NCI-H2029 (cell line): ENCODE measurements at regions not wholly inside any gene's neighbourhood (a gene's known extent, or its start where the extent isn't known, plus 50 kb on each side); places are given as distances from the start of the nearest gene placed in this dataset.
A peak's percentile ranks its signal among the peaks of the same experiment; 100 is the strongest.

Experiments used
- DNase-seq: peaks from one replicate; lab custom pipeline; 2025; lab: John Stamatoyannopoulos, UW

- no peak for DNase-seq
Measured at GRCh38 chr2:860259-860855, 90.3 kb upstream of the SNTG2 start.

DNA sequence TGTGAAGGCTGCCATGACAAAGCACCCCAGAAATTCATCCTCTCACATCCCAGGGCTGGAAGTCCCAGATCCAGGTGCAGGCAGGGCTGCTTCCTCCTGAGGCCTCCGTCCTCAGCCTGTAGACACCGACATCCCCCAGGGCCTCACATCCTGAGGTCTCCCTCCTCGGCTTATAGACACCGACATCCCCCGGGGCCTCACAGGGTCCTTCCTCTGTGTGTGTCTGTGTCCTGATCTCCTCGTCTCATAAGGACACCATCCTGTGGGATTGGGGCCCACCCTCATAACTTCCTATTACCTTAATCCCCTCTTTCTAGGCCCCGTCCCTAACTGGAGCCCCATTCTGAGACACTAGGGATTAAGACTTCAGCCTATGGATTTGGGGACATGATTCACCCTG lies 92.0 kb upstream of the SNTG2 start:
- DNase-seq: no peak

DNA sequence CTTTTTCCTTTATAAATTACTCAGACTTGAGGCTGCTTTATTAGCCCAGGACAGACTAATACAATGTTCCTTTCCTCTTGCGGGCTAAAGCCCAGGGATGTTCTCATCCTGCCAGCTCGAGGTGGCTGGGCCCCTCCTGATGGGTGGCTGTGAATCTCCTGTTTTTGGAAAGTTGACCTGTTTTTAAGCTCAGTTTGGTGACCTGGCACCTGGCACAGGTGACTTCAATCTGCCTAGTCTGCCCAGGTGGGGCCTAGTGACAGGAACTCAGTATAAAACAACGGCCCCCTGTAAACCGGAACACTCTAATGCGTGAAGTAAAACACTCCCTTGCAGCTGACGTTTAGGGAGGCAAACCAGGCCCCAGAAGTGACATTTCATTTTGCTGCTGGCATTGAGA lies 92.7 kb upstream of the SNTG2 start:
- DNase-seq: no peak

DNA sequence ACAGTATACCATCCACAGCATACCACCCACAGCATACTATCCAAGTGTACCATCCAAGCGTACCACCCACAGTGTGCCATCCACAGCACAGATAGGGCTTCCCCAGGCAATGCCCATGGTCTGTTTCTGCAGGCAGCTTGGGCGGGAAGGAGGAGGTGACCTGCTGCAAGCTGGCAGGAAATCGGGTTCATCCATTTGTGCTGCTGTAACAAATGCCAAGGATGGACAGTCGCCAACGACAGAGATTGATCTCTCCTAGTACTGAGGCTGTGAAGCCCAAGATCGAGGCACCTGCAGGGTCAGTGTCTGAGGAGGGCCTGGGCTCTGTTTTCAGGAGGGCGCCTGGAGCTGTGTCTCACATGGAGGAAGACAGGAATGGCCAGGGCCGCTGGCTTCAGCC lies 93.6 kb upstream of the SNTG2 start:
- no peak for DNase-seq

- DNase-seq: no peak
Measured at GRCh38 chr2:856456-856855, 94.2 kb upstream of the SNTG2 start.

DNA sequence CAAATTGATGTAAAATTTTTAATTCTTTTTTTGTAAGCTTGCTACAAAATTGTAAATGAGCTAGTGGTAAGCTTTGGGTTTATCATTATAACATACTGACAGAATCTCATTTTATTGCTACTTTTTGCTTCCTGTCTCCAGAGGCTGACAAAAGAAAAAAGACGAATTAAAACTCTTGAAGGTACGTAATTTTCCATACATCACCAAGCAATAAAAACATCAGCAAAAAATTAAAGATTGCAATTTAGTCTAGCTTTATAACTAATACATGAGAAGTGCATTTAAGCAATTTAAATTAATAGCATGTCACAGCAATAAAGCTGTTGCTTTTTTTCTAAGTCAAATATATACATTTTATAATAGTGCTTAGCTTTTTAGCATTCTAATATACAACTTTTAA lies 94.6 kb upstream of the SNTG2 start:
- DNase-seq: no peak

GRCh38 chr2:855177-855576 lies 95.5 kb upstream of the SNTG2 start:
- no peak for DNase-seq

DNA sequence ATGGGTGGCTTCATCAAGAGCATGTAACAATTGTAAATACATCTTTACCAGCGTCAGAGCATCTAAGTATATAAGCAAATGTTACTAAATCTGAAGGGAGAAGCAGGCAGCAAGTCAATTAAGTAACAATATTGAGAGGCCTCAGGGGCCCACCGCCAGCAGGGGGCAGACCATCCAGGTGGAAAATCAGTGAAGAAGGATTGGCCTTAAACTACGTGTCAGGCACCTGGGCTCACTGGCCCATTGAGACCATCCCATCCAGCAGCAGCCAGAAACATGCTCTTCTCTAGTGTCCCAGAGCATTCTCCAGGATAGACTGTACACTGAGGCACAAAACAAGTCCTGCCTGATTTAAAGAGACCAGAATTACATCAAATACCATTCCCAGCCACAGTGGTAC lies 96.2 kb upstream of the SNTG2 start:
- peak; percentile 20 for DNase-seq

DNA sequence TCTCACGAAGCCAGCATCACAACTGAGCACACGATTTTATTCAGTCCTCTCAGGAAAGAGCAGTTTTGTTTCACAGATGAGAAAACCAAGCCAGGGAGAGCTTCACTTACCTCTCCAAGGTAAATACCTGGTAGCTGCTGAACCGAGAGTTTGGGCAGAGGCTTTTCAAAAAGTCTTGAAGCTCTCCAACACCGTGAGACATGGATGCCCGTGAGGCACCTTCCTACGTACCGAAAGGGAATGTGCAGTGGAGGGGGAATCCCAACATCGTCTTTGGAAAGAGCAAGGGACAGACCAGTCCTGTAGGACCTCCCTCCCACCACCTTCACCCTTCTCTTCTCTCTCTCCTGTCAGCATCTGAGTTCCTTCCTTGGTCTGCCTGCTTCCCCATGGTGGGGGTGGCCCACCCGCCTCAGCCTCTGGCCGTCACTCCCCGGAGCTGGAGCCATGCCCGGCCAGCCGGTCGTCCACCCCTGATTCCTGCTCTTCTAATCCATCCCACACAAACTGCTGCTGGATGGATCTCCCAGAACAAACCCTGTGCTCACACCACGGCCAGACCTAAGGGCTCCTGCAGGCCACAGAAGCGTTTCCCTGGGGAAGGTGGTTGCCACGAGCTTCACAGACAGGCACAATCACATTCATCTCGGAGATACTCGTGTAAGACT lies 97.3 kb upstream of the SNTG2 start:
- no peak for DNase-seq

DNA sequence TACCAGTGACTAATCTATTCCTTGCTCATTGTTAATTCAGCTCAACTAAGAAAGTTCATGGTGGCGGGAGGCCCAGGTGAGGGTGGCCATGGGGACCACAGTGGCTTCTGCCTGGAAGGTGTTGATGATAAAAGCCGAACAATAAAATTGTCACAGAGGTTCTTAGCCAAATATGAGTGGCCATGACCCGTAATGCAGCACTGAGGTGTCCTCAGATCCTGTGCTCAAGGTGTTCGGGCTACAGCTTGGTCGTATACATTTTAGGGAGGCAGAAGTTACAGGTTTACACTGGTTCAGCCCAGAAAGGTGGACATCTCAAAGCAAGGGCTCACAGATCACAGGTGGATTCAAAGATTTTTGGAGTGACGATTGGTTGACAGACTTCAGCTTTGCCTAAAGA lies 98.5 kb upstream of the SNTG2 start:
- DNase-seq: no peak

DNA sequence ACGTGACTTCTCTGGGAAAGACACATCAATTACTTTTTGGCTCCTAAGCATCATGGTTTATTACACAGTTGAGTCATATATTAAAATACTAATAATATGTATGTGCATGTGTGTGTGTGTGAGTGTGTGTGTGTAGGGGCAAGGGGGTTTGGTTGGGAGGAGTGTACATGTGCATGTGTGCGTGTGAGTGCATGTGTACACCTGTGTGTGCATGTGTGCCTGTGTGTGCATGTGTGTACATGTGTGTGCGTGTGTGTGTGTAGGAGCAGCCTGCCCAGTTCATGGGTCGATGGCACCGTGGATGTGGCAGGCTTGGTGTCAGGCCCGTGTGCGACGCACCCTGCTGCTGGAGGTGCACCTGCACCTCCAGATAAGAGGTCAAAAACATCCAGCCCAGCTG lies 99.0 kb upstream of the SNTG2 start:
- no peak for DNase-seq

GRCh38 chr2:851078-851477 lies 99.6 kb upstream of the SNTG2 start:
- DNase-seq: no peak

DNA sequence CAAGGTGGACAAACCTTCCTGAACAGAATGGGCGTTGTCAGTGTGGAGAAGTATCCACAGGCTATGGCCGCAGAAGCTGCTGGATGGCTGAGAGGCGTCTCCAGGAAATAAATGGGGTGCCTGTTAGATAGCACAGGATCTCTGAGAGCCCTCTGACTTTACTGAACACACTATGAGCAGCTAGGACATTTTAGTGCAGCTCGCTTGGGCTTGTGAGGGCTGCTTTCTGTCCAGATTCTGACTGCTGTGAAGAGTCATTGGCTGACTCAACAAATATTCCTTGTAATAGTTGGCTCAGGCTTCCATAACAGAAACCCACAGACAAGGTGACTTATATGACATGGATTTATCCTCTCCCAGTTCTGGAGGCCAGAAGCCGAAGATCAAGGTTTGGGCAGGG lies 100.2 kb upstream of the SNTG2 start:
- no peak for DNase-seq

DNA sequence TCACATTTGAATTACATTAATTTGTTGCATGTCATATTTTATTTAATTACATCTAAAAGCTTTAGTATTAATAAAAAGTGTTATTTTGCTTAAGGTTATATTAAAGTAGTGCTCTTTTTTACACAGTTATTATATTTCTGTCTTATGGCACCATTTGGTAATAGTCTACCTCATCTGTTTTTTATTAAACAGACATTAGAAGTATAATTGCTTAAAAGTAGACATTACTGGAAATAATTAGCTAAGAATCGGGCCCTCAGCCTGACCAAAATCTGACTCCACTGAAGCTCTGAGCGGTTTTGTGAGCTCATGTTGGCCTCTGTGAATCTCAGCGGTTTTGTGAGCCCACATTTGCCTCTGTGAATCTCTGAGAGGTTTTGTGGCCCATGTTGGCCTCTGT lies 102.5 kb upstream of the SNTG2 start:
- no peak for DNase-seq

DNA sequence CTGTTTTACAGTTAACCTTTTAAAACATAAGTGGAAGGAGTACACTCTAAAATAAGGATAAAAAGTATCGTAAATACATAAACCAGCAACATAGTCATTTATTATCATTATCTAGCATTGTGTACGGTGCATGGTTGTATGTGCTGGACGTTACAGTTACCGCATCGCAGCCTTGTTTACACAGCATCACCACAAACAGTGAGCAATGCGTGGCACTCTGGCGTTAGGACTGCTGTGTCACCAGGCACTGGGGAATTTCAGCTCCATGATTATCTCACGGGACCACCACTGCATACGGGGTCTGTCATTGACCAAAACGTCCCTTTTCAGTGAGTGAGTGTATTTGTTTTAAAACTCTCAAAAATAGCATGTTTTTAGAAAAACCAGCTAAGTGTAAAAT lies 103.0 kb upstream of the SNTG2 start:
- DNase-seq: no peak

GRCh38 chr2:844715-845114 lies 105.9 kb upstream of the SNTG2 start:
- DNase-seq: no peak

DNA sequence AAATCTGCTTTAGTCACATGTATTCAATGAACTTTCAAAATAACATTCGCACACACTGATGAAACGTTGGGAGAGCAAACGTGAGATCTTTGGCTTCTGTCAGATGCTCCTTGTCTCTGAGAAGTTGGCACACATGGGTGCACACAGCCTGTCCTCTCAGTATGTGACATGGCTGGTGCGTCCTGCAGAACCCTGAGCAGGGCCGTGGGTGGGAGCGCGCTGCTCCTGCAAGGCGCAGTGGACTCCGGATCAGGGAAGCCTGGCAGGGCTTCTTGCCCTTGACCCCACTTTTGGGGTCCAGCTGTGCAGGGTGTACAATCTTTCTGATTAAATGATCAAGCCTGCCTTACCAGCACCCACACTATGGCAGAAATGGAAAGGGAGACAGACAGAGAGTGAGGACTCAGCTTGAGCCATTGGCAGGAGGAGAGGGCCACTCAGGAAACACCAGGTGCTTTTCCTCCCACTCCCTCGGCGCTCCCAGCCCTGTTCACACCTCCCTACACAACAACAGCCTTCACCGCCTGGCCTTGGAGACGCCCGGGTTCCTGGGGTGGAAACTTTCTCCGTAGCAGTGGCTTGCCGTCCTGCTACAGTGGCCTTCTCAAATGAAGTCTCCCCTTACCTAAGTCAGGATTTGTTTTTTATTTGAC lies 108.4 kb upstream of the SNTG2 start:
- no peak for DNase-seq

DNA sequence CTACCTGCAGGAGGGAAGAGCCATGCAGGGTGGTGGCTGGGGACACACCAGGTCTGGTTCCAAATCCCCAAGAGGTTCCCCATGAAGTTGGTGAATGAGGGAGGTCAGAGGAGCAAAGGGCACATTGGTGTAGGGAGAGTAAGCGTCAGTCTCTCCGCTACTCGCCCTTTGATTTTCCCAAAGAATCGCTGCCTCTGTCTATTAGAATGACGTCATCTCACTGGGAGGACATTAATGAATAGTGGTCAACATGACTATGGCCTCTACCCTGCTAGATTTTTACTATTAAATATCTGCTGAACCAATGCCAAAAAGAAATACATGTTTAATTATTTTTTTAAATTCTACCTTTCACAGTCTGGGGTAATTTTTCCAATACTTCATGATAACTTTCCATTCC lies 109.6 kb upstream of the SNTG2 start:
- DNase-seq: no peak

DNA sequence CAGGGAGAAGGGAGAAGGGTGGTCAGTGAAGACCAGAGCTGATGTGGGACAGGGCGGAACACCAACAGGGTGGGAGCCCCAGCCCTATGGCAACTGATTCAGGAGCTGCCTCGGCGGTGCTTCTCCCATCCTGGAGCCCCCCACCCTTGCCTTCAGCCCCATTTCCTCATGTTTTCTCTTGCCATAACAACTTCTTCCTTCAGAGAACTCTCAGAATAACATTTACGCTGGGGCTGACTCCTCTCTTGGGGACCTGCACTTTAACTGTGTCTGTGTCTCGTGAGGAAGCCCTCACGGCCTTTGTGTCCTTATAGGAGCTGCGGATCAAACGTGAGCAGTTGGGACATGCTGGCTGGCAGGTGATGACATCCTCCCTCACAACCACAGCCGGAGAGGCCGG lies 116.4 kb upstream of the SNTG2 start:
- no peak for DNase-seq

- DNase-seq: no peak
Measured at GRCh38 chr2:833180-833579, 117.5 kb upstream of the SNTG2 start.

GRCh38 chr2:832635-833034 lies 118.0 kb upstream of the SNTG2 start:
- no peak for DNase-seq

DNA sequence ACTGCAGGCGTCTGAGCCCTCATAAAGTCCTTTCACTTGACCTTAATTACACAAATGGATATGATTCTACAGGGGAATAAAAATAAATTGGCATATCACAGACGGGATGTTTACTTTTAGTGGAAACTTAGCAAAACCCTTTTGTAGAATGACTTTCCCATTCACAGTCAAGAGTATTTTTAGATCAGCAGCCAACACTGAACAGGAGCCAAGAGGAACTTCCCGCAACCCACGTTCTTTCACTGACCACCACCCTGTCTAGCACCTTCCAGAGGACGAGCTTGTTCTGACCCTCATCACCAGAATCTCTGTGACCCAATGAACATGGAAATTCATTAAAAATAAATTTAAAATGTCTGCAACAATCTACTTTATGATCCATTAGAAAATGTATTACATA lies 119.0 kb upstream of the SNTG2 start:
- DNase-seq: no peak

DNA sequence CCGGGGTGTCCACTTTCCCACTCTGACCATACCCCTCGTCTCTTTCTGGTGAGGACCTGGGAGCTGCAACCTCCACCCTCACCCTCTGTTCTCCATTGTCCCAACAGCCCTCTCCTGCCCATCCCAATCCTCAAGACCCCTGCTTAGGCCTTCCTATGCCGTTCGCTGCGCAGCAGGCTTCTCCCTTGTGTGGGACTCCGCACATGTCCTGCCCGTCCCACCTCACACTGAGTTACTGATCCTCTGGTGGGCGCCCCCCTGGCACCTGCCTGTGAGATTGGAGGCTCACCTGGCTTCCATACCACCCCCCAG lies 119.5 kb upstream of the SNTG2 start:
- no peak for DNase-seq
